Neuron (in vitro differentiated cells): ENCODE measurements at regions not wholly inside any gene's neighbourhood (a gene's known extent, or its start where the extent isn't known, plus 50 kb on each side); places are given as distances from the start of the nearest gene placed in this dataset.
"Not testable (repeated sequence)": the region's sequence is repeated elsewhere in the genome, so short reads cannot be mapped to it uniquely, and the experiment has no call there.

ENCODE experiments used
- H2AFZ ChIP-seq: one replicate; pipeline ENCODE4 v1.6.1; 2013; ENCODE audit warnings: low read depth, mild to moderate bottlenecking, inconsistent platforms, low read length, moderate library complexity
- H3K27me3 ChIP-seq: one replicate; pipeline ENCODE4 v1.6.1; 2013; ENCODE audit warnings: low read length; ENCODE audit not compliant: insufficient read depth
- H3K36me3 ChIP-seq: one replicate; pipeline ENCODE4 v1.6.1; 2013; ENCODE audit warnings: low read length; ENCODE audit not compliant: insufficient read depth
- H3K4me1 ChIP-seq: one replicate; pipeline ENCODE4 v1.6.1; 2013; ENCODE audit warnings: low read length; ENCODE audit not compliant: insufficient read depth
- H3K4me3 ChIP-seq: 2 replicates; pipeline ENCODE4 v1.5.1; 2013; ENCODE audit warnings: mild to moderate bottlenecking, low read length, moderate library complexity
- H3K9me3 ChIP-seq: one replicate; pipeline ENCODE4 v1.6.1; 2013; ENCODE audit warnings: low read length

DNA sequence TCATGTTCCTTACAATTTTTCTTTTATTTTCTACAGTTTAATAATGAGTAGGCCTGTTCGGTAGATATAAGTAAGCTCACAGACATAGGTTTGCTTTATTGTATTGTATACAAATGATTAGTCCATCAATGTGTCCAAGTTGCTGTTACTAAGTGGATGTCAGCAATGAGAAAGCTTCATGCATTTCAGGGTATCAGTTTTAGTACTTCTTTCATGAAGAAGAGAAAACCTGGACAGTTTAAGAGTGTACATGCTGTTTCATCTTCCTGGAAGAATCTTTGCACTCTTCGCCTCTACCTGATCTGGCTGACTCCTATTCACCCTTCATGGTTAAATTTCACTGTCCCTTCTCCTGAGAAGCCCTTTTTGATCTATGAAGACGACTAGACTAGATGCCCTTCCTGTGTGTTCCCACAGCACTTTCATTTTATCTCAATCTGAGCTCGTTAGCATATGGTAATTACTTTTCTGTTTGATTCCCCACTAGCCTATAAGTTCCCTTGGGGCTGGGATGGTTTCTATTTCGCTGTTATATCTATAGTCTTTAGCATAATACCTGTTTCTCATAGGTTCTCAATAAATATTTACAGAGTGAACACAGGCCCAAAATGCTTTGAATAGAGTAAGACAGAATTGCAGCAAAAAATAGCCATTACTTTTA is 70.7 kb downstream of the CETN3 start:
- Histone ChIP-seq H3K27me3 (no peaks in the 10 kb centered on the region), H3K9me3 (no peaks in the 10 kb centered on the region), H3K36me3 (no peaks in the 10 kb centered on the region), H3K4me1 (no peaks in the 10 kb centered on the region), H3K4me3 (no peak overlapping the region), H2AFZ (no peak overlapping the region)

DNA sequence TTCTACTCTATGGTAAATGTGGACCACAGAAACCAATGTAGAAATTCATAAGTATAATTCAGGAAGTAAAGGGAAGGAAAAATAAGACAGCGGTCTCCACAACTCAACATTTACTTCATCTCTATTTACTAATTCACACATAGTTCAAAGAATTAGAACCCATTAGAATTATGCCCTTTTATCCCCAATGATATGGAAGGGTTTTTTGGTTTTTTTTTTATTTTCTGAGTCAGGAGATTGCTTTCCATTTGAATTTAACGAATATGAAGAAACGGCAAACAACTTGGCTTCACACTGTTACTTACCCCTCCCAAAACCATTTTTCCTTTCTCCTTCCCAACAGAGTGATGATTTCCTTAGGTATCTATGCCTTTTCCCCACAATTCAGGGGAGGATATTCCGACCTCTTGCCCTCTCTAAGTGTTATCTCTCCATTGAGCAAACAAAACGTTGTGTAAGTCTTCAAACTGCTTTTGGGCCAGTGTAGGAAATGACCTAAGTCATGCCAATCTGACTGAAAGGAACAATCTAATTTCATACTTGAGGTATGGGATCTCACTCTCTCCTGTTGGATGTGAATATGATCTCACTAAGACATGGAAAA is 72.0 kb downstream of the CETN3 start:
- Histone ChIP-seq H3K36me3 (no peaks in the 10 kb centered on the region), H3K4me1 (no peaks in the 10 kb centered on the region), H3K4me3 (no peak overlapping the region), H3K9me3 (no peaks in the 10 kb centered on the region), H3K27me3 (no peaks in the 10 kb centered on the region), H2AFZ (no peak overlapping the region)

- no peaks in the 10 kb centered on the region for H3K36me3 ChIP-seq
- no peaks in the 10 kb centered on the region for H3K27me3 ChIP-seq
- no peak overlapping the region for H3K4me3 ChIP-seq
- H2AFZ ChIP-seq: no peak overlapping the region
- H3K9me3 ChIP-seq: no peaks in the 10 kb centered on the region
- H3K4me1 ChIP-seq: no peaks in the 10 kb centered on the region
Measured at GRCh38 chr5:90336752-90337151, 72.8 kb downstream of the CETN3 start.

DNA sequence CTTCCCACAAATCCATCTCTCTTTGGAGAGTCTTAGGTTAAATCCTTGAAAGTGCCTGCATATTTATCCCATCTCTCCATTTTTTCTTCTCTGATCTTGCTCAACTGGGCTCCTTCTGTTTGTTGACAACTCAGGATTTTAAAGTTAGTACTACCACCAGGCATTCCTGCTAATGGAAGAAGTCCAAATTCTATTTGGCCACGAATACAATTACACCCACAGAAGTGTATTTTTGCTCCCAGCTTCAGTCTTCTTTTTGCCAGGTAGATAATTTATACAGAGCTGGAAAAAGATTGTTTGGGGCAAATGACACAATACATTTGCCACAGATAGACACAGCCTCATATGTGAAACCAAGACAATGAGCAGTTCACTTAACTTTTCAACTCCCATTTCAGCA is 74.8 kb downstream of the CETN3 start:
- no peaks in the 10 kb centered on the region for H3K36me3 ChIP-seq
- no peaks in the 10 kb centered on the region for H3K9me3 ChIP-seq
- no peak overlapping the region for H3K4me3 ChIP-seq
- no peaks in the 10 kb centered on the region for H3K4me1 ChIP-seq
- H3K27me3 ChIP-seq: no peaks in the 10 kb centered on the region
- H2AFZ ChIP-seq: no peak overlapping the region

GRCh38 chr5:90329911-90330310 is 79.6 kb downstream of the CETN3 start:
- Histone ChIP-seq H3K27me3 (no peaks in the 10 kb centered on the region), H3K9me3 (peaks cover 6% of the 10 kb centered on the region), H3K4me1 (no peaks in the 10 kb centered on the region), H3K36me3 (no peaks in the 10 kb centered on the region), H3K4me3 (no peak overlapping the region), H2AFZ (no peak overlapping the region)

GRCh38 chr5:90326995-90327394 is 82.6 kb downstream of the CETN3 start:
- H3K4me1 ChIP-seq: no peaks in the 10 kb centered on the region
- H2AFZ ChIP-seq: no peak overlapping the region
- H3K4me3 ChIP-seq: no peak overlapping the region
- H3K27me3 ChIP-seq: no peaks in the 10 kb centered on the region
- H3K36me3 ChIP-seq: no peaks in the 10 kb centered on the region
- peaks cover 6% of the 10 kb centered on the region for H3K9me3 ChIP-seq

DNA sequence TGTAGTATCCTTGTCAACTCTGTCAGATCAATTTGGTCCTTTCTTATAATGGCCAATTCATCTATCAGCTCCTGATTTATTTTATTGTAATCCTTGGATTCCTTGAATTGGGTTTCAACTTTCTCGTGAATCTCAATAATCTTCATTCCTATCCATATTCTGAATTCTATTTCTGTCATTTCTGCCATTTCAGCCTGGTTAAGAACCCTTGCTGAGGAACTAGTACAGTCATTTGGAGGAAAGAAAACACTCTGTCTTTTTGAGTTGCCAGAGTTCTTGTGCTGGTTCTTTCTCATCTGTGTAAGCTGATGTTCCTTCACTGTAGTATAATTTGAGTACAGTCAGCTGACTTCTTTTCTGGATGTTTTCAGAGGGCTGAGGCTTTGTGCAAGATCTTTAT is 84.5 kb downstream of the CETN3 start:
- no peaks in the 10 kb centered on the region for H3K27me3 ChIP-seq
- no peaks in the 10 kb centered on the region for H3K4me1 ChIP-seq
- H3K36me3 ChIP-seq: no peaks in the 10 kb centered on the region
- H3K9me3 ChIP-seq: peaks cover 6% of the 10 kb centered on the region
- no peak overlapping the region for H3K4me3 ChIP-seq
- no peak overlapping the region for H2AFZ ChIP-seq

DNA sequence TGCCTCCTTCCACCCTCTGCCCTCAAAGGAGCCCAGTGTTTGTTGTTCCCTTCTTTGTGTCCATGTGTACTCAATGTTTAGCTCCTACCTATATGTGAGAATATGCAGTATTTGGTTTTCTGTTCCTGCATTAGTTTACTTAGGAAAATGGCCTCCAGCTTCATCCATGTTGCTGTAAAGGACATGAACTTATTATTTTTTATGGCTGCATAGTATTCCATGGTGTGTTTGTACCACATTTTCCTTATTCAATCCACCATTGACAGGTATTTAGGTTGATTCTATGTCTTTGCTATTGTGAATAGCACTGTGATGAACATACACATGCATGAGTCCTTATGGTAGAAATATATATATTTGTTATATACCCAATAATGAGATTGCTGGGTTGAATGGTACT is 89.2 kb downstream of the CETN3 start:
- H3K27me3 ChIP-seq, H3K9me3 ChIP-seq, H3K4me1 ChIP-seq, H3K36me3 ChIP-seq, H3K4me3 ChIP-seq, H2AFZ ChIP-seq: not testable (repeated sequence)

GRCh38 chr5:90312027-90312426 is 97.5 kb downstream of the CETN3 start:
- no peaks in the 10 kb centered on the region for H3K27me3 ChIP-seq
- no peak overlapping the region for H3K4me3 ChIP-seq
- H2AFZ ChIP-seq: no peak overlapping the region
- no peaks in the 10 kb centered on the region for H3K4me1 ChIP-seq
- no peaks in the 10 kb centered on the region for H3K36me3 ChIP-seq
- no peaks in the 10 kb centered on the region for H3K9me3 ChIP-seq

DNA sequence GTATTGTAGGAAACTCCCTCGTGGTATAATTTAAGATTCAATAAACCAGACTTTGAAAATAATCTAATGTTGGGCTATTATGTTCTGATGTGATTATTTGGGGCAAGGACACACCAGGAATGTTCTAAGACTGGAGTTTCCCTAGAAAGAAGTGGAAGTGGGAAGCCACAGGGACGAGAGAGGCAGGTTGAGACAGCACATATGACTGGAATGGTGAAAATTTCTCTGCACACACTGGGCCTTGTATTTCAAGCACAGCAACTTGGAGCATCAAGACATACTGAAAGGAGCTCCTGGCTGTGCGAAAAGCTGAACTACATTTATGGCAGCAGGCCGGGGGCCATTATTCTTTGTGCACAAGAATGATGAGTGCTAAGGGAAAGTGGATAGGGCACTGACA is 98.2 kb downstream of the CETN3 start:
- no peaks in the 10 kb centered on the region for H3K9me3 ChIP-seq
- H3K4me1 ChIP-seq: no peaks in the 10 kb centered on the region
- H3K27me3 ChIP-seq: no peaks in the 10 kb centered on the region
- no peak overlapping the region for H2AFZ ChIP-seq
- no peaks in the 10 kb centered on the region for H3K36me3 ChIP-seq
- no peak overlapping the region for H3K4me3 ChIP-seq

- Histone ChIP-seq H3K9me3 (no peaks in the 10 kb centered on the region), H3K4me1 (peaks cover 10% of the 10 kb centered on the region), H3K27me3 (no peaks in the 10 kb centered on the region), H2AFZ (no peak overlapping the region), H3K36me3 (no peaks in the 10 kb centered on the region), H3K4me3 (no peak overlapping the region)
Measured at GRCh38 chr5:90308787-90309585, 100.6 kb downstream of the CETN3 start.

- Histone ChIP-seq H3K36me3 (no peaks in the 10 kb centered on the region), H2AFZ (no peak overlapping the region), H3K9me3 (no peaks in the 10 kb centered on the region), H3K4me3 (no peak overlapping the region), H3K27me3 (no peaks in the 10 kb centered on the region), H3K4me1 (peaks cover 10% of the 10 kb centered on the region)
Measured at GRCh38 chr5:90307782-90308181, 101.8 kb downstream of the CETN3 start.

DNA sequence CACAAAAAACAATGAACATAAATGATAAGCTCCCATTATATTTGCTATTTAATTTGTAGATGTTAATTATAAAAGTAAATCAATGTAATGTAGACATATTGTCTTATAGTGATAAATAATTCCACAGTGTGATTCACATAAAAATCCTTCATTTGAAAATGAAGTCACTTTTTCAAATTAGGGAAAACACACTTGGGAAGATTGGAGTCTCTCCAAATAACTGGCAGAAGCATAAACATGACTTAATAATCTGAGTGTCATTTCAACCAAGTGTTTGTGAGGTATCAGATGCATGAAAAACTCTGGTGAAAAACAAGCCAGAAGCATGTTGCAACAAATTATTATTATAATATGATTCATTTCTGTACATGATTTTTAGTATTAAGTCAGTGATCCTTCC is 102.2 kb downstream of the CETN3 start:
- Histone ChIP-seq H3K4me1 (peaks cover 10% of the 10 kb centered on the region), H3K9me3 (no peaks in the 10 kb centered on the region), H3K36me3 (no peaks in the 10 kb centered on the region), H2AFZ (no peak overlapping the region), H3K4me3 (no peak overlapping the region), H3K27me3 (no peaks in the 10 kb centered on the region)
